Peyer's patch (tissue), 4 donors: ENCODE measurements at regions not wholly inside any gene's neighbourhood (a gene's known extent, or its start where the extent isn't known, plus 50 kb on each side); places are given as distances from the start of the nearest gene placed in this dataset.

ENCODE experiments used
- POLR2A ChIP-seq, 2 donors: fragments of 450-650 bp; IDR thresholded peaks; one replicate each; pipeline ENCODE4 v1.5.1; 2017; ENCODE audit warnings: antibody characterized with exemption in 2 of 2, mild to moderate bottlenecking in 2 of 2, moderate library complexity in 2 of 2
- TF ChIP-seq, protein P1 (sequence below), 6 experiments: fragments of 450-650 bp in 4 of 6; fragments of 200-600 bp in 2 of 6; sonication (generic) in 1 of 6; IDR thresholded peaks; one replicate each; pipeline ENCODE4 v1.5.1; 2017 to 2019; ENCODE audit warnings: antibody characterized with exemption in 6 of 6, mild to moderate bottlenecking in 3 of 6, moderate library complexity in 1 of 6

- TF ChIP-seq, protein P1, sequence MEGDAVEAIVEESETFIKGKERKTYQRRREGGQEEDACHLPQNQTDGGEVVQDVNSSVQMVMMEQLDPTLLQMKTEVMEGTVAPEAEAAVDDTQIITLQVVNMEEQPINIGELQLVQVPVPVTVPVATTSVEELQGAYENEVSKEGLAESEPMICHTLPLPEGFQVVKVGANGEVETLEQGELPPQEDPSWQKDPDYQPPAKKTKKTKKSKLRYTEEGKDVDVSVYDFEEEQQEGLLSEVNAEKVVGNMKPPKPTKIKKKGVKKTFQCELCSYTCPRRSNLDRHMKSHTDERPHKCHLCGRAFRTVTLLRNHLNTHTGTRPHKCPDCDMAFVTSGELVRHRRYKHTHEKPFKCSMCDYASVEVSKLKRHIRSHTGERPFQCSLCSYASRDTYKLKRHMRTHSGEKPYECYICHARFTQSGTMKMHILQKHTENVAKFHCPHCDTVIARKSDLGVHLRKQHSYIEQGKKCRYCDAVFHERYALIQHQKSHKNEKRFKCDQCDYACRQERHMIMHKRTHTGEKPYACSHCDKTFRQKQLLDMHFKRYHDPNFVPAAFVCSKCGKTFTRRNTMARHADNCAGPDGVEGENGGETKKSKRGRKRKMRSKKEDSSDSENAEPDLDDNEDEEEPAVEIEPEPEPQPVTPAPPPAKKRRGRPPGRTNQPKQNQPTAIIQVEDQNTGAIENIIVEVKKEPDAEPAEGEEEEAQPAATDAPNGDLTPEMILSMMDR (IDR thresholded peaks at IDR 0.05) = no peak
- no peak for TF ChIP-seq POLR2A (IDR thresholded peaks at IDR 0.05)
Measured at GRCh38 chr11:130786586-130786985, 129.7 kb downstream of the SNX19 start.
